COLO668 (cell line): ENCODE measurements at regions not wholly inside any gene's neighbourhood (a gene's known extent, or its start where the extent isn't known, plus 50 kb on each side); places are given as distances from the start of the nearest gene placed in this dataset.

Experiments
- DNase-seq: peaks from one replicate; lab custom pipeline; 2025; ENCODE audit not compliant: unreplicated experiment; lab: John Stamatoyannopoulos, UW

DNA sequence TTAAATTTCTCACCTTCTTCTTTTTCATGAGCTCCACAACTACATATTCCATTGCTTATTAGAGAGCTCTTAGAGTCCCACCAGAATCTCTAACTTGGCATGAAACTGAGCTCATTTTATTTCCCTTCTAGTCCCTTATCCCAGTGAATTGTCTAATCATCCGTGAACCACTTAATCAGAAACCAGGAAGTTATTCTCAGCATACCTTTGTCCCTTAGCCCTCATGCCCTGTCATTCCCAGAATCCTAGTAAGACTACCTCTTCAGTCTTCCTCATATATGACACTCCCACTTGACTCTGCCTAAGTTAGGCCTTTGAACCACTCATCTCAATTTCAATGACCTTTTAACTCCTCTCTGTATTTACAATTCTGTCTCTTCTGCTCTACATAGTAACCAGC lies 93.0 kb upstream of the PAPPA start:
- DNase-seq, result no peak

GRCh38 chr9:116061546-116062205 lies 91.9 kb upstream of the PAPPA start:
- no peak for DNase-seq

DNA sequence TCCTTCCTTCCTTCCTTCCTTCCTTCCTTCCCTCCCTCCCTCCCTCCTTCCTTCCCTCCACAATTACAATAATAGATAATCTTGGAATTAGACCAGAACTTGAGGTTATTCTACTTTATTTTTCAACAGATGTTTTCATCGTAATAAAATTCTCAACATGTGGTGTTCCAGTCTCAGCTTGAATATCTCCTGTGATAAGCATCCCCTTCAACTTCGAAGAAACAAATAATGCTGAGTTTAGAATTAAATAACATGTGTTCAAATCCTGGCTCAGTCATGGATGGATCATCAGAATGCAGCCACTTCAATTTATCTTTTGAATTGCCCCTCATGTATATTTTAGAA lies 91.4 kb upstream of the PAPPA start:
- no peak for DNase-seq

DNA sequence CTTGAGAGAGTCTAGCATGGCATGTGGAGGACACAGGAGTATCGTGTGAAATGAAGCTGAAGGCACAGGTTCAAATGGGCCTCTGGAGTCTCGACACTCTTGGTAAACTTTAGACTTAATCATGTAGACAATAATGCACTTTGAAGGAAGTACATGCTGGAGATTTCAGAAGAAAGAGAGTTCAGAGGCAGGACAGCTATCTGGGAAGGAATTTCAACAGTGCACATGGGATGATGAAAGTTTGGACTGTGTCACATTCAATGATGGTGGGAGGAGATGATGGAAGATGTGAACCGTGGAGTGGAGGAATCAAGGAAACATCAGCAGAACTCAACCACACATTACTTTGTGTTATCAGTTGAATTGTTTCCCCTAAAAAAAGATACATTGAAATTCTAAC lies 88.6 kb upstream of the PAPPA start:
- no peak for DNase-seq

GRCh38 chr9:116066221-116066620 lies 87.4 kb upstream of the PAPPA start:
- no peak for DNase-seq

DNA sequence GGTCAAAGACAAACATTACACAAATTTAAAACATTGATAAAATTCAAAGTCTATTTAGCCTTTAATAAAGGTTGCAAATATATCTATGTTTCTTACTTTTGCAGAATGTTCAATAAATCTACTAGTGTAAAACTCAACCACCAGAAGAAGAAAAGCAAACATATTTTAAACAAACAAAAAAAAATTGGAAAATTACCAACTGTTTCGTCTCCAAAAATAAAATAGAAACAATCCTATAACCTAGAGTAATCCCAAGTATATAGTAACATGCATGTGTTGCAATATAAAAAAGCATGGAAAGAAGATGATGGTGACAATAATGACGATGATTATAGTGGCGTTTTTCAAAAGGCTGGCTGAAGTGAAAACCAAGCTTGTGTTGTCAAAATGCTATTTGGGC lies 86.0 kb upstream of the PAPPA start:
- no peak for DNase-seq

- DNase-seq, result no peak
Measured at GRCh38 chr9:116070256-116070914, 83.2 kb upstream of the PAPPA start.

DNA sequence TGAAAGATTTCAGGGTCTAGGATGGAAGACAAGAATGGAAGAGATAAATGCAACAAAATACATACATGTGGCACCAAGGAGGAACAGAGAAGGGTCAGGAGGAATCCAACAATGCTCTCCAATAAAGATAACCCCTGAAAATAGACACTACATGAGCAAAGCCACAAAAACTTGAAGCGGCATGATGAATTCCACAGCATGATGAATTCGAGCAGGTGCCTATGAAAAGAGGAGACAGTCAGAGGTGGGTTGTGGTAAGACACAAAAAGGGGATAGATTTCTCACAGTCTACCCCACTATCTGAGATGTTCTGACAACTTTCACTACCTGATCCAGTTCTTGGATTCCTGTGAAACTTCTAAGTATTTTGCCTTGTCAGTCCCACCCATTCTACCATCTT lies 81.5 kb upstream of the PAPPA start:
- DNase-seq, result no peak

DNA sequence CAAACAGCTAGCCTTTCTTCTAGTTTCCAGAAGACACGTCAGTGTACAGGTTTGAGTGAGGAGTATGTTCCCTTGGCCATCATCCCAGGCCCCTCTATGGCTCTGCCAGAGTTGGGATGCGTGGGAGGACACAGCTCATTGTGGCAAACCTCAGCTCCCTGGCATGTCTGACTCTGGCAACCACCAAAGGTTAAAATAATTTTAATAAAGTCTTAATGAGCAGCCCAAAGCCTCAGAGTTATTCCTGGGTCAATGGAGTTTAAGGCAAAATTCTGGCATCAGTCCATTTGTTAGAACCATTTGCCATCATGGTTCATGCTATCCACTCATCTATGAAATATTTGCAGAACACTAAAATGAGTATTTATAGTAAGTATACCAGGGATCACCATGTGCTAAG lies 79.8 kb upstream of the PAPPA start:
- no peak for DNase-seq

- no peak for DNase-seq
Measured at GRCh38 chr9:116074658-116075057, 78.9 kb upstream of the PAPPA start.

GRCh38 chr9:116075191-116075590 lies 78.4 kb upstream of the PAPPA start:
- DNase-seq, result no peak

- no peak for DNase-seq
Measured at GRCh38 chr9:116078640-116079039, 75.0 kb upstream of the PAPPA start.

DNA sequence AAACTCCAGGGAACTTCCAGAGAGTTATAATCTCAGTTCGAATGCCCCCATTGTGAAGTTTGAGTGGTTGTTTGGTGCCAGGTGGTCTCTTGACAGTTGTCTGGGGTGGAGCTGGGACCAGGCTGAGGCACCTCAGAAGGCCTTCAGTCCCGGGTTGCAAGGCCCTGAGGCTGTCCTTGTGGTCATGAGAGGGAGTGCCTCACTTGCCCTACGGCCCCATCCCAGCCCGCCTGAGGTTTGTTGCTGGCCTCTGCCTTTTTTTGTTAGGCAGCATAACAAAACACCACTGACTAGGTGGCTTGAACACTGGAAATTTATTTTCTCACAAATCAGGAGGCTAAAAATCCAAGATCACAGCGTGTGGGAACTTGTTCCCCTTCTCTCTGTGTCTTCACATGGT lies 73.0 kb upstream of the PAPPA start:
- DNase-seq, result no peak

- DNase-seq, result no peak
Measured at GRCh38 chr9:116081435-116082115, 72.0 kb upstream of the PAPPA start.

DNA sequence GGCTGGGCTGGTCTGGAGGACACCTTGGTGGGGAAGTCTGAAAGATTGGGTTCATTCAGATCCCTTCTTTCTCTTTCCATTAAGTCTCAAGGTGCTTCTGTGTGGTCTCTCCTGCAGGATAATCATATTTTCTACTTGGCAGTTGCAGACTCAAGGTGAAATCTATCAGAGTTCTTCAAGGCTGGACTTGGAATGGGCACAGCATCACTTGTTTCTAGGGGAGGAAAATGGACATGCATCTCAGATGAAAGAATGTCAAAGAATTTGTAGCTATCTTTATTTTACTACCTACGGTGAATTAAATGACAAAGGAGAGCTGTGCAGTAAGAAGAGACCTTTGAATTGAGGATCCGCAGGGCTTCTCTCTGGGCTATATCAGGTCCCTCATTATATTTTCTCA lies 69.8 kb upstream of the PAPPA start:
- DNase-seq, result no peak

- no peak for DNase-seq
Measured at GRCh38 chr9:116084497-116084896, 69.1 kb upstream of the PAPPA start.

DNA sequence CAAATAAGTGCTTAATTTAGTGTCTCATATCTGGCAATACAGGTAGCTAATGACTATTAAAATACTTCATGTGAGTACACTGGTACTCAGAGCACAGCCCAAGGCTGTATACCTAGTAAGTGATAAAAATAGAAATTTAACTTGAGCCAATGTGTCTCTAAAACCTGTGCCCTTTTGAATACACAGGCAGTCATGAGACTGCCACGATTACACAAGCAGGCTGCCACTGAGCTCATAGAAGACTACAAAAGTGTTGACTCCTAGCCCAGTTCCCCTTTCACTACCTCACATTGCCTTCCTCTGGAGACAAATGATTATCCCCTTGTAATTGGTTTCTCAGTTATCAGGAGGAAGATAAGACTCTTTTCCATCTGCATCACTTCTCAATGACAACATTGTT lies 66.3 kb upstream of the PAPPA start:
- no peak for DNase-seq

GRCh38 chr9:116087751-116088194 lies 65.8 kb upstream of the PAPPA start:
- DNase-seq, result no peak

DNA sequence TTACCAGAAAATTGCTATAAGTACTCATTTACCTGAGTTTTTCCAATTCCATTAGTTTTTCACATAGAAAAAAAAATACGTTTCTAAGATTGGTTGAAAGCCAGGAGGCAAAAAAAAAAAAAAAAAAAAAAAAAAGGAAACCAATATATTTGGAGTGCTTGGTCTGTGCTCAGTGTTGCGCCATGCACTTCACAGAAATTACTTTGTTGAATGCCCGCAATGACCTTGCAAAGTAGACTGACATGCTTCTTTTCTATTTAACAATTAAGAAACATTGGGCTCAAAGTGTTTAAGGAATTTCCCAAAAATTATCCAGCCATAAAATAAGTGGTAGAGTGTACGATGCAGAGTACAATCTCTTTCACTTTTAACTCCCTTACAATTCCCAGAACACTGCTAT lies 65.2 kb upstream of the PAPPA start:
- no peak for DNase-seq

GRCh38 chr9:116090030-116090770 lies 63.4 kb upstream of the PAPPA start:
- no peak for DNase-seq

DNA sequence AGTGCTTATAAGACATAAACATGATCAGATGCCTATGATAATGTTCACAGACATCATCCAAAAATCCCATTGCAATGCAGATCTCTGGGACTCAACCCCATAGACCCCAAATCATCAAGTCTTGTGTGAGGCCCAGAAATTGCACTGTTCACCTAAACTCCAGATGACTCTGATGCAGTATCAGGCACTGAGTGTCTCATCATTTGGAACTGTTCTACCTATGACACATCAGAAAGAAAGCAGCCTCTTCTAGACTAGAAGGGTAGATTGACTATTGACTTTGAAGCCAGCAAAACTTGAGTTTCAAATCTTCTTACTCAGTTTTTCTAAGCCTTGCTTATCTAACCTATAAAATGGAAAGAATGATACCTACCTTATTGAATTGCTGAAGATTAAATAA lies 58.7 kb upstream of the PAPPA start:
- DNase-seq, result no peak

DNA sequence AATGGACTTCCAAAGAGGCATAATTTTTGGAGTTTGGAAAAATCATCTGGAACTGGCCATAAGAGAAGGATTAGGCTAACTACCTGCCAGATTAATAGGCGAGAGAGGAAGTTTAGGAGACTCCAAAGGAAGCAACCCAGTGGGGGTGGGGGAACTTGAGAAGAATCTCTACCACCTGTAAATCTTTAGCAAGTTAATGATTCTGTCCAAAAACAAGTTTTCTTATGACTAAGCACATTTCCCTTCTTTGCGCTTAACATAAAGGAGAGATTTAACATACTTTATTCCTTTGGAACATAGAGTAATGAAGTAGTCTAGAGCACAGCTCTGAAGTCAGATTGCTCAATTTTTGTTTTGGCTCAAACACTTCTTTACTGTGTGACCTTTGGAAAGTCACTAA lies 58.2 kb upstream of the PAPPA start:
- DNase-seq, result no peak
